GM19240 (cell line): ENCODE measurements at regions not wholly inside any gene's neighbourhood (a gene's known extent, or its start where the extent isn't known, plus 50 kb on each side); places are given as distances from the start of the nearest gene placed in this dataset.
"Not testable (repeated sequence)": the region's sequence is repeated elsewhere in the genome, so short reads cannot be mapped to it uniquely, and the experiment has no call there.

Experiments
- DNase-seq: peaks from one replicate; pipeline ENCODE4 v3.0.0; 2011; ENCODE audit warnings: low spot score; ENCODE audit not compliant: insufficient read length

DNA sequence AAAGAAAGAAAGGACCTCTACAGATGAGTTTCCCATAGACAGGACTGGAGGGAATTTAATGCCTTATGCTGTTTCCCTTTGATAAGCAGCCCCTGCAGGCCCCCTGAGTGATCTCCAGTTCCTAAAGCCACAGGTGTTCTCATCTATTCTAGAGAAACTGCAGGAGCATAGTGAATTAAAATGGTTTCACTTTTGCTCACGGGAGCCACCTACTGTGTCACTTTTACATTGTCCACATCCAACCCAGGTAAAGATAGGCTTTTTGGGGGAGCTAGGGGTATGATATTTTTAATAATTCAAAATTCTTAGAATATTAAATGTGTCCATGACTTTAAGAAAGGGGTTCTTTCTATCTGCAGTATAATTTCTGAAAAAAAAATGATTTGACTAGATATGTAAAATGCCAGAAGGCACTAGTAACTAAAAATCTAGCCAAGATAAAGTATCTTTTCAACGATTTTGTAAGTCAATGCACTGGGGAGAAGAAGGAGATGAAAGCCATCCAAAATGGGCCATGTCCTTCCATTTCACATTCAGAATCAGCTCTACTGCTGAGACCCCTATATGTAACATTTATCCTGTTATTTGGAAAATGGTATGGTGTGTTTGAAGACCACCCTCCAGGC lies 267.3 kb upstream of the DUSP10 start:
- no peak for DNase-seq

DNA sequence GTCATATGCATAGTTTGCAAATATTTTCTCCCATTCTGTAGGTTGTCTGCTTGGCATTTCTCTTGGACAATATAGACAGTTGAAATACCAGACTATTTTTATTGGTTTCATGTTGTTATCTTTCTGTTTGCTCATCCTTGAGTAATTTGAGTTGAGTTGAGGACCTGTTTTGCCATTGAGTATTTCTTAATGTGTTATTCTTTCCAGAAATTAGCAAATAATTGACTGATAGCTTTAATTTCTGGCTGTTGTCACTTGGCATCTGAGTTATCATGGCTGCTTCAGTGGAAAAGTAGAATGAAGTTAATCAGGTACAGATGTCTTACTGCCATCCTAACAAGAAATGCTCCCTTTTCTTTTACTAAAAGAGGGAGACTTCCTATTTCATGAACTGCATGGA lies 264.8 kb upstream of the DUSP10 start:
- no peak for DNase-seq

DNA sequence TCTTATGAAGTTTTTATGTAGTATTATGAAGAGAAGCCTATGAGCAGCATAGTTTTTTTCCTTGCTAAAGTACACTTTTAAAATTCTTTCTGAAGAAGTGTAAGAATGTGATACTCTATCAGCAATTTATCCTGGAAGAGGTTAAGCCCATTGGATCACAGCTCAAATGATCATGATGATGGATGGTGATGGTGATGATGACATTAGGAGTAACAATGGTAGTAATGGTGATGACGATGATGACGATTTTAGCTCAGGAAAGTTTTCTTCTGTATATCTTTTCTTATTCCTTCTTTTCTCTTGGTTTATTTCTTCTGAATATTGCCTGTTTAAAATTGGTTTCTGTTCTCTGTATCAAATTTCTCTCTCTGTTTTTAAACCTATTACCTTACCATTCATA lies 262.9 kb upstream of the DUSP10 start:
- DNase-seq = no peak

DNA sequence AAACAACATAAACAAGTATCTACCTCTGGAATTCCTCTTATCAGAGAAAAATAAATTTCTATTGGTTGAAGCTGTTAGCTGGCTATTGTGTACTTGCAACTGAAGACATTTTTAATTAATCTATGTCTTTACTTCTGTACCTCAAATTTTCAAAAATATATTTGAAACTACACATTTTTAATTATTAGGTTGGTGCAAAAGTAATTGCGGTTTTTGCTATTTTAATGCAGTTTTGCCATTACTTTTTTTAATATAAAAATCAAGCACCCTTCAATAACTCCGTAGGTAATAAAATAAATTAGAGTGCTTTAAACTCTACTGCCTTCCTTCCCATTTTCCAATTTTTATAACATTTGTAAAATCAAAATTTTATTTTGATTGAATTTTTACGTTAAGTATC lies 262.1 kb upstream of the DUSP10 start:
- DNase-seq = no peak

DNA sequence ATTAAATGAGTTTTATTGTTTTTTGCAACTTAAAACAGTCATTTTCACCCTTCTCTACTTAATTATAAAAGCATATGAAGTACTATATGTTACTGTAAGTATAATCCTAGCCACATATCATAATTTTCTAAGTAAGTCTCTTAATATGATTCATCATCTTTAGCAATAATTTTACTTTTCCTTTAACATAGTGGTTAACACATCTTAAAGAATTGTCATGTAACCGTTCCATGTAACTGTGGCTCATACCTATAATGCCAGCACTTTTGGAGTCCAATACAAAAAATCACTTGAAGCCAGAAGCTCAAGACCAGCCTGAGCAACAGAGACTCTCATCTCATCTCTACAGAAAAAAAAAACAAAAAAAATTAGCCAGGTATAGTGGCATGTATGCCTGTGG lies 260.6 kb upstream of the DUSP10 start:
- no peak for DNase-seq

DNA sequence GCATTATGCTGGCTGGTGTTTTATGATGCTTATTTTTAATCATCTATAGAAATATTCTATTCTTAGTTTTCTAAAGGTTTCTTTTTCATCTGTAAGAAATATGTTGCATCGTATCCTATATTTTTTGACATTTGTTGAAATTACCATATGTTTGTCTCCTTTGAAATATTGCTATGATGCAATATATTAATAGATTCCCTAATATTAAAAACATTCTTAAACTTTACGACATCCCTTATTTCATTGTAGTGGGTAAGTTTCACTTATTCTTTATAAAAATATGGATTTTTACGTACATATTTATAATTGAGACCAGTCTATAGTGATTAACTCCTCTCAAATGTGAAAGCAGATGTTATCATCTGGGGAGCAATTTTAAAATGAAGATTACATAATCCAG lies 258.2 kb upstream of the DUSP10 start:
- DNase-seq = no peak

DNA sequence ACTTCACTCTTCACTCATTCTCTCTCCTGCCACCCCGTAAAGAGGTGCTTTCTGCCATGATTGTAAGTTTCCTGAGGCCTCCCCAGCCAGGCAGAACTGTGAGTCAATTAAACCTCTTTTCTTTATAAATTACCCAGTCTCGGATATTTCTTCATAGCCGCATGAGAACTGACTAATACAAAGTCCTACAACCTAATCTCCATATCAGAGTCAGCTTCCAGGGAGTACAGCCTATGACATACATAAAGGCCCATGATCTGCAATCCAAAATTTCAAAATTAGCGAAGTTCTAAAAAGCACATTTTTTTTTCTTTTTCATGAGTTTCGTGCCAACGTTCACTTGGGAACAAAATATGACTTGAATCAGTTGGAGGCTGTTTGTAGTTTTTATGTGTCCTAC lies 256.9 kb upstream of the DUSP10 start:
- DNase-seq = no peak

DNA sequence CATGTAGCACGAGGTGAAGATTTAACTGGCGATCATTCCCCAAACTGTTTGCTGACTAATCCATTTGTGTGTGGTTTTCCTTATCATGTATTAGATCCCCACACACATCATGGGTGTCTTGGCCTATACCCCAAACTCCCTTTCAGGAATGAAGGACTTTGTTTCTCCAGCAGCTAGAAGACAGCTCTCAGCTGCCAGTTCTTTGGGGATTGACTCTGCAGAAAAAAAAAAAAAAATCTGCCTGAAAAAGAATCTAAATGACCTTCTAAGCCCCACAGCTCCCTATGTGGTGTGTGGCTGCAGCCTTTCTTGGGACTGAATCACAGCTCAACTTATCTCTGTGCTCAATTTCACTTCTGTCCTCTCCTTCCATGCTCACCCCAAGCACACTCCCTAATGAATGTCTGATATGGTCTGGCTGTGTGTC lies 256.3 kb upstream of the DUSP10 start:
- DNase-seq = no peak

DNA sequence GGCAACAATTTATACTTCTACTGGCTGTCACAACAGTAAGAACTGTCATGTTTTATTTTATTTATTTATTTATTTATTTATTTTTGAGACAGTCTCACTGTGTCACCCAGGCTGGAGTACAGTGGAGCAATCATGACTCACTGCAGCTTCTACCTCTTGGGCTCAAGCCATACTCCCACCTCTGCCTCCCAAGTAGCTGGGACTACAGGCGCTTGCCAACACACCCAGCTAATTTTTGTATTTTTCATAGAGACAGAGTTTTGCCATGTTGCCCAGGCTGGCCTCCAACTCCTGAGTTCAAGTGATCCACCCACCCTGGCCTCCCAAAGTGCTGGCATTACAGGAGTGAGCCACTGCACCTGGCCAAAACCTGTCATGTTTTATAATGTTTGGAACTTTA lies 255.1 kb upstream of the DUSP10 start:
- not testable (repeated sequence) for DNase-seq

DNA sequence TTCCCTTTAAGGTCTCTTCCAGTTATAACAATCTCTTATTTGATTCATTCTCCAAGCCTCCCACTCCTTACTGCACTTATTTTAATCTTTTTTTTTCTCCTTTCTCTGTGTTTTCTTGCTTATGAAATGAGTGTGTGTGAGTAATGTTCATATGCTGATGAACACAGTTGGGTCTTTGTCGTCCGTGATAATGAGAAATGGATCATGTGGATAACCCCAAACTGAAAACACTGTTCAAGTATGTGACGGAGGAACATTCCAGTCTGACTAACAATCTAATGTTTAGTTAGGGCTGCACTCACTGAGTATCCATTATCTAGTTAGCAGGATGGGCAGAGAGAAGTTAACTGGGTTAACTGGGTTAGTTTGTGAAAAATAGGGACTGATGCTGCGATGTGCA lies 253.1 kb upstream of the DUSP10 start:
- no peak for DNase-seq

DNA sequence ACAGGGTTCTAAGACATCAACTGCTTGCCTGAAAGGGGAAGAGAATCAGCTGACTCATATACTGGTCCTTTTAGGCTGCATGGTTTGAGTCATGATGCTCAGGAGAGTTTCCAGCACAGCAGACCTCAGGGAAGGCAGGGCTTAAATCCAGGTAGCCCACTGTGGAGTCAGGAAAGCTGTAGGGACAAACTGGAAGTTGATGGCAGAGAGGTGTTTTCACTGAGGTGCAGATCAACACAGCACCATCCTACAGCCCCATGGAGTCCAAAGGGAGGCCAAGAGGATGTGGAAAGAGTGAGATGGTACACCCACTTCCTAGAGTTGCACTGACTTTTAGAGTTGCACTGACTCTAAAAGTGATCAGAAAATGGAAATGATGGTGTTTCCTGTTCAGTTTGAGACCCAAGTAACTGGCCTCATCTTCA lies 252.4 kb upstream of the DUSP10 start:
- no peak for DNase-seq

DNA sequence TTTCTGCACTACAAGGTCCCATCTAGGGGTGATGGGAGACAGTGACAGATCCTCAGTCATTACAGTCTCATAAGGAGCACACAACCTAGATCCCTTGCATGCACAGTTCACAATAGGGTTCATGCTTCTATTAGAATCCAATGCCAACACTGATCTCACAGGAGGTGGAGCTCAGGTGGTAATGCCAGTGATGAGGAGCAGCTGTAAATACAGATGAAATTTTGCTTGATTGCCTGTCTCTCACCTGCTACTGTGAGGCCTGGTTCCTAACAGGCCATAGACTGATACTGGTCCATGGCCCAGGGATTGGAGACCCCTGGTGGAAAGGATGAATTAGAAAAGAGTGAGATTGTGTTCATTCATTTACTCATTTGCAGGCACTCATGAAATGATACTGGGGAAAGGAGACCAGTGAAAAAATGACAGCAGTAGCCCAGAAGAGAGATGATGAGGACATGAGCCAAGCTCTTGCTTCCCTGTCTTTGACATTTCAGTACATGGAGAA lies 251.6 kb upstream of the DUSP10 start:
- no peak for DNase-seq

DNA sequence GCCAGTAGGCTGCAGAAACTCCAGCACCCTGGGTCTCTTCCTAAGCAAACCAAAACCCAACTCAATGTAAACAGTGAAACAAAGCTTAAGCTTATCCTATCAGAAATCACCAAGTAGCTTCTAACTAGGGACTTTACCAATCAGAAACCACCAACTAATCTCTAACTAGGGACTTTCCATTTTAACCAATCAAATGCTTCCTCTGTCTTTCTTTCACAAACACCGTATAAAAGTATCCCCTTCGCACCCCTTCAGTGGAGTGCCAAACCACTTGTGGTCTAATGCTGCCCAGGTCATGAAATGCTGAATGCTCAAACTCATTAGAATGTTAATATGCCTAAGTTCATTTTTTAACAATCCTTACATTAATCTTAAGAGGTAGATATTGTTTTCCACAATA lies 250.5 kb upstream of the DUSP10 start:
- no peak for DNase-seq

DNA sequence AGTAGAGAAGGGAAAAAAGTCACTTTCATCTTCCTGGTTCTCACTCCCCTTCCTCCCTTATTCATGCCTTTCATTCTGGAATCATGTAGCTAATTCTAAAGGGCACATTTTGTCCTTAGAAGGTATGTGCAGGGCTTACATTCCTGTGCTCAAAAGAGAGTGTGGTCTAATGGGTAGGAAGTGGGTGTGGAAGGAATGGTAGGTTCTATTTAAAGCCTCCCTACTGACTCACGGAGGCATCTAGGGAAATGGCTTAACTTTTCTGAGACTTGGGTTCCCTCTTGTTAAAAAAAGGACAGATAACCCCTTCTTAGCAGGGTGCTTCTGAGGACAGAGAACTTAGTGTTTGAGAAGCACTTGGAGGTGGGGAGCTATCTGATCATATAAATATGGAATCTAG lies 249.3 kb upstream of the DUSP10 start:
- no peak for DNase-seq

DNA sequence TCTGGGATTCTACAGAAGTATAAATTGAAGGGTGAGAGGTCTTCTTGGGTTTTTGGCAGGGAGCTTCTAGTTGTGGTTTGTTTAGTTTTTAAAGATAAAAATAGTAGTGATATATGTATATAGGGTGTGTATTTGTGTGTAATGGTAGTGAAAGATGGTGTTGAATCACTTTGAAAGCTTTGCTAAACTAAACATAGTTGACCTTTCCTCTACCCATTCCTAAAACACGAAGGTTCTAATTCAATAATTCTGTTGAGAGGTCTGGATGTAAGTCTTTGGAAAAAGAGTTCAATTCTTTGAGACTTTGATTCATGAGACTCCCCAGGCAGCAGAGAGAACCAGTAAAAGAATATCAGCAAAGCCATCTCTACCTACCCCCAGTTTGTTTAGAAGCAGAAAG lies 247.9 kb upstream of the DUSP10 start:
- DNase-seq = no peak

DNA sequence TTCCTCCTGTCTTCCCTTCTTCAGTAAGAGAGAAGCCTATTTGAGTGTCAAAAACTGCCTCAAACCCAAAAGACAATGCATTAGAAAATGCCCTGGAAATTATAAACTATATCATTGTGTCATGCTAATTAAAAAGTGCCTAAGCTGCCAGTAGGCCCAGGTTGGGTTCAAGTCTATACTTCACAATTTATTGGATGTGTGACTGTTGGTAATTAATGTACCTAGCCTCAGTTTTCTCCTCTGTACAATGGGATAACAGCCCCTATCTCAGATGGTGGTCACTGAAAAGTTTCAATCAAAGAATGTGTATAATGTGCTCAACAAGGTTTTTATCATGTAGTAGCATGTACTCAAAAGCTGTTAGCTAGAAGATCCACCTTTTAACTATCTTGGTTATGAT lies 246.9 kb upstream of the DUSP10 start:
- no peak for DNase-seq

DNA sequence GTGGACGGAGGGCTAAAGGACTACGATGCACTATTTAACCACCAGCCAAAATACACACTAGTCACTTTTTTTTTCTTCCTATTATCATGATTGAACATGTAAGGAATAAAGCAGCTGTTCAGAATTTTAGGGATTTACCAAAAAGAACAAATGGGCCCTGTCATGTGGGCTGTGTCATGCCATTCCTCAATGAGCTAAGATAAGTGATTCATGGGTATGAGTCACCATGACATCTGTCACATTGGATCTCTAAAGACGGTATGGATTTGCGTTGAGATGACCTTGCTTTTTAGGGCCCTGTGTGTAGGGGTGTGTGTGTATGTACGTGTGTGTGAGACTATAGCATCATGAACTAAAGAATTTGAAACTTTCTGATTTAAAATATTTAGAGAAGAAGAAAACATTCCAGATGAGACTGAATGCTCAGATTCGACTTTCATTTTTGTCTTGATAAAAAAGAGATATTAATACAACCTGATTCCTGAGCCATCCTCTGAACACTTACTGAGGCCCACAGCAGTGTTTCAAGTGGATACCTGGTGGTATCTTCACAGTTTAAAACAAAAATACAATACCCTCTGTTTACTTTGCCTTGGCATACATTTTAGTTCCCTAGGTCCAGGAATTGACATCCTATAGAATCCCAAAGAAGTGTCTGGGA lies 246.1 kb upstream of the DUSP10 start:
- no peak for DNase-seq

DNA sequence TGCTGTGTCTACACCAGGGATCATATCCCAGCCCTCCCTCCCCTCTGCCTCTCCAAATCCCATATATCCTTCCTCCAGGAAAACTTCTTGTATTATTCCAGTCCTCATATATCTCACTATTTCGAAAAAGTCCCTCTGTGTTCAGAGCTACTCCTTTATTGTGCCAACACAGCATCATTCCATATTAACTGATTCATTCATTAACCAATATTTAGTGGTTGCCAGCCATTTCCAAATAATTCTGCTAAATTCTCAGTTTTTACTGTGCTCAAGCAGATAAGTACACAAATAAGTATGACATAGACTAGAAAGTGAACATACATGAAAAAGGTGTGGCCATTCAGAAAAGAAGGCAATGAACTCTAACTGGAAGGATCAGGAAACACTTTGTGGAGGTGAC lies 241.6 kb upstream of the DUSP10 start:
- no peak for DNase-seq

DNA sequence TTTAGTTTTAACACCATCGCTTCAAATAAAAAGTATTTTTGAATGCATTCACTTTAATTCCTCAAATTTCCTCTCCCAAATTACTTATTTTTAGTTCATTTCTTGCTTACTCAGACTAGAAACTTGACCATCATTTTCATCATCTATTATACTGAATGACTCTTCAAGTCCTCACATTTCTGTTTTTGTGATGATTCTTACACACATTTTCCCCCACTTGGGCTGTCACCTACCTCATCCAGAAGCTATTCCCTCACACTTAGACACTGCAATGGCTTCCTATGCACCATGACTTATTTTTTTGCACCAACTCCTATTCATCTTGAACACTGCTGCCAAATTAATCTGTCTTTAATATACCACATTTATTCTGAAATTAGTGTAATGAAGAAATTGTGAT lies 239.6 kb upstream of the DUSP10 start:
- no peak for DNase-seq

DNA sequence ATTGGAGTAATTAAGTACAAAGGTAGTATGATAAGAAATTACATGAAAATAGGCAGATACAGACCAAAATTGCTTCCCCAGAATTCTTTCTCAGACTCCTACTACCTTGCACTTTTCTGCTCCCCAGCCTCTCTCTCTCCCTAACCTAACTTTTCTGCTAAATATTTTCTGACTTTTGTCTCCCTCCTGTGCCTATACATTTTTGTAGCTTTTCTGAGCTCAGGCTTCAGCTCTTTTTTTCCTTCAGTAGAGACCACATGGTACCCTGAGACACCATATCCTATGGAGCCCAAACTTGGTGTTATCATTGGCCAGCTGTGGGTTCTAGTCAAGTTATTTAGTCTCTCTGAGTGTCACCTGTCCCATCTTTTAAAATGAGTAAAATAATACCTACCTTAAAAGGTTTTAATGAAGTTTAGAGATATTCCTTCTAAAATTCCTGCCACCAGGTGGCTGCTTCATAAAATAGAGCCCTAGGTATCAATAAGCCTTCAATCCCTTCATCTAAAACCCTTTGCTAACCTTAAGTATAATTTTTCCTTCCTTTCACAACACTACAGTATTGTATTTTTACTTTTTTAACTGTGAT lies 237.6 kb upstream of the DUSP10 start:
- no peak for DNase-seq

DNA sequence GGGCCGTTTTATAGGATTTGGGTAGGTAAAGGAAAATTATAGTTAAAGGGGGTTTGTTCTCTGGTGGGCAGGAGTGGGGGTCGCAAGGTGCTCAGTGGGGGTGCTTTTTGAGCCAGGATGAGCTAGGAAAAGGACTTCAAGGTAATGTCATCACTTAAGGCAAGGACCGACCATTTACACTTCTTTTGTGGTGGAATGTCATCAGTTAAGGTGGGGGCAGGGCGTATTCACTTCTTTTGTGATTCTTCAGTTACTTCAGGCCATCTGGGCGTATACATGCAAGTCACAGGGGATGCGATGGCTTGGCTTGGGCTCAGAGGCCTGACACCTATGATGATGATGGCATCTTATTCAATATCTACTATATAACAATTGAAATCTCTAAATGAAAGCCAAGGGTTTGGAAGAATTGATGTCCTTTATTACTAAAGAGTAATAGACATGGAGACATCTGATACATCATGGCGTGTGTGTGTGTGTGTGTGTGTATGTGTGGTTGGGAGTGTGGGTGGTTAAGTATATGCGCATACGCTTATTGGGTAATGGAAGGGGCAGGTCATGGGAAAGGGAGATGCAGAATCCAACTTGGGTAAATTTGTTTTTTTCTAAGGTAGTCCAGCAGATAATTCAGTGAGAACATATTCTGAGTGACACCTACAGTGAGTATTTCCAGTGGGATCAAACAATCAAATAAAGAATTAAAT lies 236.9 kb upstream of the DUSP10 start:
- DNase-seq = not testable (repeated sequence)

DNA sequence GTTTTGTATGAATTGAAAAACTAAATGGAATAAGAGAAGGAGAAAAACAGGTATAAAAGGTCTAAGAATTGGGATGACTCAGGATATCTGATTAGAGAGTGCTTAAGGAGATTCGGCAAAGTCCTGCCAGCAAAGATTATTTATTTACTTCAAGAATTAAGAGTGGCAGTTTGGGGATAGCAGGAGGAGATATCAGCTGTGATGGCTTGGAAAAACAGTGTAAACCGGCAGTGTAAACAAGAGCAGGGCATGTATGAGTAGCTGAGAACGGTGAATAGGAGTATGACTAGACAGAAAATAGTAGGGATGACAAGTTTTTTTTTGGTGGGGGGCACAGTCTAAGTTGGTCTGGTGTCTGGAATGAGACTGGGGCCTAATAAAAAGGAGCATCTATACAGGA lies 231.9 kb upstream of the DUSP10 start:
- DNase-seq = not testable (repeated sequence)
